ENCODE measurements at regions not wholly inside any gene's neighbourhood (a gene's known extent, or its start where the extent isn't known, plus 50 kb on each side); places are given as distances from the start of the nearest gene placed in this dataset.

DNA sequence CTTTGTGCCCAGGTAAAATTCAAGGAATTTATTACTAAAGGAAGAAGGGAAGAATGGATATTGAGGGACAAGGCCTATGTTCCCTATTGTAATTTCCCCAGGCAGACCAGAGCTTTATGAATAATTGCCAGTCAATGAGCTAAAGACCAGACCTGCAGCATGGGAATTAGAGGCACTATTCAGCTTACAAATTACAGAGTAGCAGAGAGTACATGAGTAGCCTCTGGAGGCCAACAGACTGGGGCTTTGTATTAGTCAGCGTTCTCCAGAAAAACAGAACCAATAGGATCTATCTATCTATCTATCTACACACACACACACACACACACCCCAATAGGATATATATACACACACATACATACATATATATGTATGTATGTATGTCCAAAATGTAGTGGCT lies 120.0 kb upstream of the RPH3A start:
- TF ChIP-seq, protein P1, sequence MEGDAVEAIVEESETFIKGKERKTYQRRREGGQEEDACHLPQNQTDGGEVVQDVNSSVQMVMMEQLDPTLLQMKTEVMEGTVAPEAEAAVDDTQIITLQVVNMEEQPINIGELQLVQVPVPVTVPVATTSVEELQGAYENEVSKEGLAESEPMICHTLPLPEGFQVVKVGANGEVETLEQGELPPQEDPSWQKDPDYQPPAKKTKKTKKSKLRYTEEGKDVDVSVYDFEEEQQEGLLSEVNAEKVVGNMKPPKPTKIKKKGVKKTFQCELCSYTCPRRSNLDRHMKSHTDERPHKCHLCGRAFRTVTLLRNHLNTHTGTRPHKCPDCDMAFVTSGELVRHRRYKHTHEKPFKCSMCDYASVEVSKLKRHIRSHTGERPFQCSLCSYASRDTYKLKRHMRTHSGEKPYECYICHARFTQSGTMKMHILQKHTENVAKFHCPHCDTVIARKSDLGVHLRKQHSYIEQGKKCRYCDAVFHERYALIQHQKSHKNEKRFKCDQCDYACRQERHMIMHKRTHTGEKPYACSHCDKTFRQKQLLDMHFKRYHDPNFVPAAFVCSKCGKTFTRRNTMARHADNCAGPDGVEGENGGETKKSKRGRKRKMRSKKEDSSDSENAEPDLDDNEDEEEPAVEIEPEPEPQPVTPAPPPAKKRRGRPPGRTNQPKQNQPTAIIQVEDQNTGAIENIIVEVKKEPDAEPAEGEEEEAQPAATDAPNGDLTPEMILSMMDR (IDR thresholded peaks at IDR 0.05), result no peak
- TF ChIP-seq POLR2A (IDR thresholded peaks at IDR 0.05), result no peak
